Activated T-cell treated with anti-CD3 and anti-CD28 coated beads, Interleukin-2, amount 50 U/mL, for 1 hour (primary cell): ENCODE measurements at regions not wholly inside any gene's neighbourhood (a gene's known extent, or its start where the extent isn't known, plus 50 kb on each side); places are given as distances from the start of the nearest gene placed in this dataset.

Experiments used
- DNase-seq: peaks from one replicate; pipeline ENCODE4 v3.0.0-alpha.2; 2020

DNA sequence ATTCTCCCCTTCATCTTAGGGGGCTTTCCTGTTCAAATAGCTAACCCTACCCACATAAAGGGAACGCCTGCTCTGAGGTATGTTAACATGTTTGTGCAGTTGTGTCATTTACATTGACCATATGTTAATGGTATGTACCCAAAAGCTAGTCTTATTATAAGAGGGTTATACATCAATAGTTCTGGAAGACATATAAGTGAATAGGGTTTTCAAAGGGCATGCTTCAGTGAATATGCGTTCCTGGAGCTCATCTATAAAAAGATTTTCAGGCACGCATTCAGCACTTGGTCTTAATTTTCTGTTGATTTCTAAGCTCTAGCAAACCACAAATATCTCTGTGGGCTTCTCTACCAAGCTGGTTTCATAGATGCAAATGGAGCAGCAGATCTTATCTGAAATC is 766.1 kb downstream of the IRX1 start:
- DNase-seq, result no peak

DNA sequence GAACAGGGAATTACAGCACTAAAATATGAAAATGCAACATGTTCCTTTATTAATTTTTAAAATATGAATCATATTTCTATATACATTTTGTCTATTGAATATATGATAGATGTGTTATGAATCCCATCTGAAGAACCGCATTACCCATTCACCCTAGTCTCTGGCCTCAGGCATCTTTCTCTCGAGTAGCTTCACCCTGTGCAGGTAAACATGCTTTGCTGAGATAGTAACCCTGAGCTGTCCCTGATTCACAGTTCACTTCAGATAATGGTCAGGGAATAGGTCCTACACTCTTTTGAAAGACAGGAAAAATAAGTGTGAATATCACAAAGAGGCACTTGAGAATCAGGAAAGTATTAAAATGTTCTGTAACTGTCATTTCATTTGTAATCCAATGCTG is 766.8 kb downstream of the IRX1 start:
- no peak for DNase-seq

DNA sequence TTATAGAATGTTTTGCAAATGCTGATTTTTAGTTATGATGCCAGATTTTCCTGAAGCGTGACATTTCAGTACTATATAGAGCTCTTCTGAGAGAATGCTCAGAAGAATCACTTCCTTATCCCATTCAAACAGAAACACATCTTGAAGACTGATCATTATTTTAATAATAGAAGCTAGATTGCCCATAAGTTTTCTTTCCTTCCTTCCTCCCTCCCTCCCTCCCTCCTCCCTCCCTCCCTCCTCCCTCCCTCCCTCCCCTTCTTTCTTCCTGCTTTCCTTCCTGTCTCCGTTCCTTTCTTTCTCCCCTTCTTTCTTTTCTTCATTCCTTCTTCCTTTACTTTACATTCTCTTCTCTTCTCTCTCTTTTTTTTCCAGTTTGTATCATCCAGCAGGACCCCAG is 767.4 kb downstream of the IRX1 start:
- no peak for DNase-seq

DNA sequence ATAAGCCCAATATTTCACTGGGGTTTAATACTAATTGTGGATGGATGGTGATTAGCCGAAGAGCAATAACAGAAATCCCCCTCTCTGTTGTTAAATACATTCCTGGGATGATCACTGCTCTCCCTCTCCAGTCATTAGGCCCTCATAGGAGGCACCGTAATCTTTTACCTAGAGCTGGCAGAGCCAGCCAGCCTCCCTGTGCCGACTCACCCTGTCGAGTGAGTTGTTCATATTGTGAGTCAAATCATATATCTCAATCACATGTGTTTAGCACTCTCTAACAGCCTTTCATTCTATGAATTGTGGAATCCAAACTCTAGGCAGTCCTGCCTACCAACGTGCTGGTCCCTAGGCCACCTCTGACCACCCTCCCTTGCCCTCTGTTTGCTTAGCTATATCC is 771.0 kb downstream of the IRX1 start:
- no peak for DNase-seq

DNA sequence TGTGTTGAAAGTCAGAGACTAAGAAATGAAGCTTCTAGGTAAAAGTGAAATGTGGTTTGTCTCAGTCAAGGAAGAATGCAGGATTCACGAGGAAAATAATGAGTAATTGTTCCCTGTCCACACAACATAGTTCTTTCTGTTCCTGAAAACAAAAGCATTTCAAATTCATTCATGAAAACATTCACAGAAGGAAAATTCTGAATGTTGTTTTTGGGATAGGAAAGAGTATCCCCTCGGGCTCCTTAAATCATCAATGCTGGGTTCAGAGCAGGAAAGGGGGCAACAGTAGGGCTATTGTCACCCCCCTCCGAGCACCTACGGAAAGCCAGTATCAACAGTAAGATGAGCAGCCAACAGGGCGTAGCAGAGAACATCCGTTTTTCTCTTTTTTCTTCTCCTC is 769.9 kb upstream of the ADAMTS16 start:
- no peak for DNase-seq

DNA sequence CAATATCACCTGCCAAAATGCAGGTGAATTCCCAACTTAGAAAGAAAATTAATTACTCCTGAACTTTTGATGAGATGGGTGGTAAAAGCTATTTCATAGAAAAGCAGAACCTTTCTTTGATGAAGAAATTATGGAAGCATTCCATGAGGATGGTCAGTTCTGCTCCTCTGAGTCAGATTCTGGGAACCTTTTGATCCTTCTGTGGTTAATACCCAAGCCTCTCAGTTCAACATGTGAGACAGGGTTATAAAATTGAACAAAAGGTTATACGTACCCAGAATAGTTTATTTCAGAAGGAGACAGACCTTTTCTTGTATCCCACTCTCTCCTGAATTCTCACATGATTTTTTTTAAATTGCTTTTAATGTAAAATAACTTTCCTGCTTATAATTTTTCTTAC is 767.6 kb upstream of the ADAMTS16 start:
- no peak for DNase-seq

DNA sequence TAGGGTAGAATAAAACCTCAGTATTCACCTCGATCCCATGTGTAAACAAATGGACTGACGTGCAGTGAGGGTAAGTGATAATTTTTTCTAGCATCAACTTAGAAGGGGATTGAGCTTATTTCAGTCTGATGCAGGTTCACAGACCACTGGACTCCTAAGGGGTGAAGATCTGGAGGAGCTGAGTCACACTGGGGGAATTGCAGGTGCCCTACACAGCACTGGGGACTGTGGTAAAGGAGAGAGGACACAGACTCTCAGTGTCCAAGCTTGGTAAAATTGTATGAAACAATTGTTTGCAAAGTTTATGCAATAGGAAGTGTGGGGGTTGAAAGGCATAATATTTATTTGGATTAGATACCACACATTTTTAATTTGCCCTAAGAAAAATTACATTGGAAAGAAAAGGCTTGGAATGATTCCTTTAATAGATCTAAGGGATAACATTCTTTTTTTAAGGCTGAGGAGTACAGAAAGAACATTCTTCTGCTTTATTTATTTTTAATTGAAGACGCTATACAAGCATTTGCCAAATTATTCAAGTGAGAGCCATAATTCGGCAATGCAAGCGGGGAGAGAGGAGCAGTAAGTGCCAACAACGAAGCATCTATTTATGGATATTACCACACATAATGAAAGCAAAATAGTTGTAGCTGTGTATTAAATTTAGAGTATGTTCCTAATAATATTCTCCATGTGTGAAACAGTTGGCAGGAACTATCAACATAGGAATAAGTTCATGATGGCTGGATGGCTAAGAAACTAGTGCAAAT is 766.9 kb upstream of the ADAMTS16 start:
- DNase-seq, result no peak

DNA sequence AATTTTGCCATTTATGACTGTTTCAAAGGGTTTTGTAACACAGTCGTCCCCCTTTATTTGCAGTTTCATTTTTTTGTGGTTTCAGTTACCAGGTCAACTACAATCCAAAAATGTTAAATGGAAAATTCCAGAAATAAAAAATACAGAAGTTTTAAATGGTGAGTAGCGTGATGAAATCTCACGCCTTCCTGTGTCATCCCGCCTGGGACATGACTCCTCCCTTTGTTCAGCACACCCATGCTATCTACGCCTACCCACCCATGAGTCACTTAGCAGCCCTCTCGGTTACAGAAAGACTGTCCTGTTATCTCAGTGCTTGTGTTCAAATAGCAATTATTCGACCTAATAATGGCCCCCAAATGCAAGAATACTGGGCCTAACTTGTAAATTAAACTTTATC is 765.3 kb upstream of the ADAMTS16 start:
- no peak for DNase-seq

DNA sequence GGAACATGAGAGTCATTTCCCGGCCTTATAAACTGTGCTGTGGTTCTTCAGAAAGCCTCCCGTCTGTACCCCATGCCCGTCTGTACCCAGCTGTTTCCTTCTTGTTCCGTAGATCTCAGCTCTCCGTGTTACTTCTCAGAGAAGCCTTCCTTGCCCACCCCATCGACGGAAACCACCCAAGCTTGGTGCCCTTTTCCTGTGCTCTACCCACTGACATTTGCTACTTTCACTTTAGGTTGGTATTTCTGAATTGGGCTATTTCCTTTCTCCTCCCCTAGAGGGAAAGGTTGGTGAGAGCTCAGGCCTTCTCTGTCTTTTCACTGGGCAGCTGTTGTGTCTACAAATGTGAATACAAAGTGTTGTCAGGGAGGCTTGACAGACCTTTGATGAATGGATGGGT is 764.5 kb upstream of the ADAMTS16 start:
- DNase-seq, result no peak

DNA sequence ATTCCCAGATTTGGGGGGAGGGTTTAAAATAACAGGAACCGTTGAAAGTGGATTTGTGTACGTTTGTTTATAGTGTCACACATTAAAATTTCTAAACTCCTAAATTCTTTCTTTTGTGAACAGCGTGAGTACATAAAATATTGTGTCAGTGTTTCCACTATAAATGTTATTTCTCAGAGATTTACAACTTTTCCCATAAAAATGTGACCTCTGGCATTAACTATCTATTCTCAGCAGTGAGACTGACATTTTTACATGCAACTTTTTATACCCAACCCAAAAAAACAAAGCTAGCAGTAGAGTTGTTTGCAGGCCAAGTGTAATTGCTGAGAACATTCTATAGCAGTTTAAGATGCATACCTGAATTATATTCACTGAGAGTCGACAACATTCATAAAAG is 757.0 kb upstream of the ADAMTS16 start:
- DNase-seq, result no peak

DNA sequence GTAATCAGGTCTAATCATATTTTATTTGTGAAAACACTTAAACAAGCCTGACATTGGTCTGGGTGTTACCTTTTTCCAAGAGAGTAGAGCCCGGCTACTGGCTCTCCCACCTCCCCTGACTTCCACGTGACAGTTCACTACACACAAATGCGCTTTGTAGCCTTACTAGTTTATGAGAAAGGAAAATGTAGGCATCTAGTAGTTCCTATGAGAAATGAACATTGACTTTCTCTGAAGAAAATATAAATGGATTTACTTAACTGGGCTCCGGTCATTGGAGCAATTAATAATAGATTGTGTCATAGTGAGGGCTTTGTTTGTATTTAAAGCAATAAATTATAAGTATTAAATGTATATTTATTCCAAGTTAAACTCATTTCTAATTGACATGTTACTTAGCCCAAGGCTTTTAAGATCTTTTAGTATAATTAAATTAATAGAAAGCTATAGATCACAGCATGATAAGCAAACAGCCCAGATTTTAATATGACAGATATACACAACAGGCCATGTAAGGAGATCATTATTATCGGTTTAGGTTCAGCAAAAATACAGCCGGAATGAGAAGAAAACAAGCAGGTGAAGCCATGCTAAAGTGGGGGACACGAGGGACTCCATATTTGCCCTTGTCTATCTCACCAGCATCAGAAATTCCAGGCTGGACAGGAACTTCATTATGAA is 756.5 kb upstream of the ADAMTS16 start:
- DNase-seq, result no peak

DNA sequence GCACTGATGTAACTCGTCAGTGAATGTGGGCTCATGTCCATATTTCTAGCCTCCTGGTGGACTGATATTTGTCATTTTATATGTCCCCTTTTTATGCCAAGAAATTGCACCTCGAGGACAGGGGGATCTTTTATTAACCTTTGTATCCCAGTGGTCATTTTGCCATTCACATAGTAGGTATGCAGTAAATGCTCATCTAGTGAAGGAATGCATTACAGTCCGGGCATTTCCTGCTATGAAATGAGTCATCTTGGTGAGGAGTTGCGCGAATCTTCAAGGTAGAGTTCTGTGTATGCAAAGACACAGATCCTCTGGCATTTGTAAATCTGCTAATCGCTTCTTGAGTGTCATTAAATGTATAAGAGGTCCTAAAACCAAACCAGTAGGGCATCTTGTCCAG is 755.5 kb upstream of the ADAMTS16 start:
- DNase-seq, result no peak

DNA sequence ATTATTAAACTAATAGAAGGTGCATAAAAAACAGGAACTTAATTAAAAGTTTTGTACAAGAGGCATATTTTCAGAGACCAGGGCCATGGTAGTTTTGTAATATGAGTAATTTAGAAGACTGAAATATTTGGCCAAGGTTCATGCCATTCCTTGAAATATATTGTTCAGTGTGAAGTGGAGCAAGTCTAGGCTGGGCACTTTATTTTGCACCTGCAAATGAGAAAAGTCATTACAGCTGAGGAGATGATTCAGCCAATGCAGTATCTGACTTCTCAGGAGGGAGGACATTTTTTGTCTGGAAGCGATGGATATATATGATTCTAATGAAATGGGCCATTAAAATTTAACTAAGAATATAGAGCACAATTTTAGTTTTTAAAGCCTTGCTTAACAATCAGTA is 754.0 kb upstream of the ADAMTS16 start:
- no peak for DNase-seq

DNA sequence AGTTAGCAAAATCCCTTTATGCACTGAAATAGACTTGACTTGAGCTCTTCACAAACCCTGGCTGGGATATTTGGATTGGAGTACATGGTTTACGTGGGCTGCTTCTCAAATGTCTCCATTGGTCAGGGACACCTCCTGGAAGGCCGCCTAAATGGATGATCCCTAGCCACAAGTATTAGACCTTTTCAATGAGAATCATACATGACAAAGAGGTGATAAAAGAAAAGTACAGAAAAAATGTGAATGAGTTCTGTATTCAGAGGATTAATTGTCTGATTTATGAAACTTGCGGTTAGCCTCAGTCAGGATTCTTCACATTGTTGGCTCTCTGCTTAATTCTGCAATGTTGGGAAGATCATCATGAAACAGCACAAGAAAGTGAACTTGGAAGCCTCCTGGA is 752.8 kb upstream of the ADAMTS16 start:
- DNase-seq, result no peak

DNA sequence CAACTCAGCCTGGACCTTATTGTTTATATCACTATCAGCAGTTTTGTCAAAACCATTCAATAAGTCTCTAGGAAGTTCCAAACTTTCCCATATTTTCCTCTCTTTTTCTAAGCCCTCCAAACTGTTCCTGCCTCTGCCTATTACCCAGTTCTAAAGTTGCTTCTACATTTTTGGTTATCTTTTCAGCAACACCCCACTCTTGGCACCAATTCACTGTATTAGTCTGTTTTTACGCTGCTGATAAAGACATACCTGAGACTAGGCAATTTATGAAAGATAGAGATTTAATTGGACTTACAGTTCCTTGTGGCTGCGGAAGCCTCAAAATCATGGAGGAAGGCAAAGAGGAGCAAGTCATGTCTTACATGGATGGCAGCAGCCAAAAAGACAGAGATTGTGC is 744.4 kb upstream of the ADAMTS16 start:
- no peak for DNase-seq

DNA sequence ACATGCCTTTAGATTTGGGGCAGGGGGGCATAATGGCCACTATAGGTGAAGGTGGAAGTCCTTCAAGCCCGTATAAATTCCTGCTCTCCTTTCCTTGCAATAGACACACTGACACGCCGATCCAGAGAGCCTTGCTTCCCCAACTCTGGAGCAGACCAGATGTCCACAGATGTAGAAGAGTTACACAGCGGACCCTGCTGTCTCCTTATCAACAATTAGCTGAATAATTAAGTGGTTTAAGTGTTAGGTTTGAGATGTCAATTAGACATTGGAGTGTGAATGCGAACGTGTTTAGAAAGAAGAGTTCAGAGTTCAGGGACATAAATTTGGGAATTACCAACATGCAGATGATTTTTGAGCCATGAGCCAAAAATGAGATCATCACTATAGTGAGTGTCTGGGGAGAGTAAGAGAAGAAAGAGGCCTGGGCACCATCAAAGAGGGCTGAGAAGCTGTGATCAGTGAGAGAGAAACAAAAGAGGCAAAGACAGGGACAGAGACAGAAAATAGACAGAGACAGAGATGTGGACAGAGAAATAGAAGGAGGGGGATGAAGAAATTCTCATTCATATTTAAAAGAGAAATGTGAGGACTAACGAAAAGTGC is 734.4 kb upstream of the ADAMTS16 start:
- no peak for DNase-seq

DNA sequence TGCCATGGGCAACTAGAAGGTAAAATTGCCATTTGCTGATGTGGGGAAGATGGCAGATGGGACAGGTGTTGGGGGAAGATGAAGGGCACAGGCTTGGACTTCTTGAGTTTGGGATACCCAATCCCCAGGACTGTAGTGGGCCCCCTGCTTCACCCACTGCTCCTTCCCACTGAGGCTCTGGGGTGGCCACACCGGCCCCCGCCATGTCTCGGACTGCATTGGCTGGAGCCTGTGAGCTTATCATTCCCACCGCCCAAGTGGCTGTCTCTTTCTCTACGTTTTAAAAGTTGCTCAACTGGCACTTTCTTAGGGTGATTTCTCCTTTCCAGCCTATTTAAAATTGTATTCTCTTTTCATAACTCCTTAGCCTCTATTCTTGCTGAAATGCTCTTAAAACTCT is 730.0 kb upstream of the ADAMTS16 start:
- no peak for DNase-seq

DNA sequence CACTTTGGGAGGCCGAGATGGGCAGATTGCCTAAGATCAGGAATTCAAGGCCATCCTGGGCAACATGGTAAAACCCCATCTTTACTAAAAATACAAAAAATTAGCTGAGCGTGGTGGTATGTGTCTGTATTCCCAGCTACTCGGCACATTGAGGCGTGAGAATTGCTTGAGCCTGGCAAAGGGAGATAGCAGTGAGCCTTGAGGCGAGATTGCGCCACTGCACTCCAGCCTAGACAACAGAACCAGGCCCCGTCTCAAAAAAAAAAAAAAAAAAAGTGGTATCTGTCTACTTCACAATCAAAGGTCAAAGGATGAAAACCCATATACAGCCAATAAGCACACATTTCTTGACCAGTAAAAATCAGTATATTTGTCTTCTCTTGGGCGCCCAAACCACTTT is 728.5 kb upstream of the ADAMTS16 start:
- no peak for DNase-seq

DNA sequence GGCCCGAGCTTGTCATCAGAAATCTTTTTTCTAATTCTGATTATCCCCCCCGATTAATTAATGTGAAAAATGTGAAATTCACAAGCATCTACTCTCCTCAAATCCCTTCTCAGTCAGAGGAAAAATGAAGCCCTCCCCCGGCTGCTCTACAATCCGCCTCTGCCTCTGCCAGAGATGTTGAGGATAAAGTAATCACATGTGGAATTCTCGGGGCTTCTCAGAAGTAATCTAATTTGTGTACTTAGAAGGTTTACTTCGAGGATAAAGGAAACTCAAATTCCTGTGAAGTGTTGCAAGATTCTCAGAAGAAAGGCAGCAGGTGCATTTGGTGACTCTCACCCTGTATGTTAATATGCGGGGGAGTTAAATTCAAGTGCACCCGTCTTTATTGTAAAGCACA is 726.1 kb upstream of the ADAMTS16 start:
- no peak for DNase-seq

DNA sequence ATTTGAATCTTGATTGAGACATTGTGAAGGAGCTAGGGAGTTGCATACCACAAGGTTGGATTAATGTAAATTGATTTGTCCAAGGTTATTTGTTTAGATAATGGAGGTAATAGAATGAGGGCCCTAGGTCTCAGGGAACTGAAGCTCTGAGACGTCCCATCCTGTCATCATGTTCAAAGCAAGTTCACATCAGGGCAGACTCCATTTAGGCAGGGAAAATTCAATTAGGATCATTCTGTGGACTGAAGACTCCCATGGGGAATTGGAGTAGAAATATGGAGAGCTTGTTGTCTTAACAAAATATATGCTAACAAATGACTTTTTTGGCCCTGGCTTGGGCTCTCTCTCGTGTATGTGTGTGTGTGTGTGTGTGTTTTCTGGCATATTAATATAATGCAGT is 722.0 kb upstream of the ADAMTS16 start:
- no peak for DNase-seq

DNA sequence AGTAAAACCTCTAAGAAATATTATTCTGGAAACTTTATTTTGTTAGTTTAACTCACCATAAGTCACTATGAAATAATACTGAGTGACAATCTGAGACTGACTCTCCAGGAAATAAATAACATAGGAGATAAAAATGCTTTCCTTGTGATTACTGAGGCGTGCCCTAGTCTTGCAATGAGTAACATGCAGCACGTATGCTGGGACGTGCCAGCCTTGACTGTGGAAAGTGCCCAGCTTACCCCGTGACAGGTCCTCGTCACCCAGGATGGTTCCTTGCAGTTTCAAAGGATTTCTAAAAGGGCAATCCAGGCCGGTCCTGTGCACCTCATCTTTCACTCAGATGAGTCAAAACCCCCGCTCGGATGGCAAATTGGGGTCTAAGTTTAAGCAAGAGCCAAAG is 720.8 kb upstream of the ADAMTS16 start:
- no peak for DNase-seq

DNA sequence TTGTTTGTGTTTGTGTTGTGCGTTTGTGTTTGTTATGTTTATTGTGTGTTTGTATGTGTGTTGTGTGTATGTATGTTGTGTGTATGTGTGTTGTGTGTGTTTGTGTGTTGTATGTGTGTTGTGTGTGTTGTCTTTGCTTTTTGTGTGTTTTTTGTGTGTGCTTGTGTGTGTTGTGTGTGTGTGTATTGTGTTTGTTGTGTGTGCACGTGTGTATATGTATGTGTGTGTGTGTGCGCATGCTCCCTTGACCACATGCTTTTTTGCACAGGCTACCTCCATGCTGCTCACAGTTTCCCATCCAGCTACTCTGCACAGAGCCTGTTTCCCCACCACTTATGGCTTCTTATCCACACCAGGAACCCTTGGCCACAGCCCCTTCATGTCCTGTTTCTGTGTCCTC is 720.0 kb upstream of the ADAMTS16 start:
- DNase-seq, result no peak

DNA sequence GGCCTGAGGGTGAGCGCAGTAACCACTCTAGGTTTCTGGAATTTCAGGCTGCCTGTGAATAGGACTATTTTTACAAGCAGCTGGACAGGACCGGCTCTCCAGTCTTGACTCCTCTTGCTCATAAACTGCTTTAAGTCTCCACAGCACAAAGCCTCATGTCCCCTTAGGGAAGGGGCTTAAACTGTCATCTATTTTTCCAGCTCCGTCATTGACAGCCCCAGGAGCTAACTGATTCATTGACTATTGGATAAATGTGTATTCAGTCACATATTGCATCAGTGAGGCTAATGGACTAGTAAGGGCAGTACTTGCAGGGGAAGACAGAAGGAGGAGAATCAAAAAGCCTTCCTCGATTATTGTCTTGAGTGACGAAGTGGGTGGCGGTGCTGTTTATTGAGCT is 719.4 kb upstream of the ADAMTS16 start:
- no peak for DNase-seq

DNA sequence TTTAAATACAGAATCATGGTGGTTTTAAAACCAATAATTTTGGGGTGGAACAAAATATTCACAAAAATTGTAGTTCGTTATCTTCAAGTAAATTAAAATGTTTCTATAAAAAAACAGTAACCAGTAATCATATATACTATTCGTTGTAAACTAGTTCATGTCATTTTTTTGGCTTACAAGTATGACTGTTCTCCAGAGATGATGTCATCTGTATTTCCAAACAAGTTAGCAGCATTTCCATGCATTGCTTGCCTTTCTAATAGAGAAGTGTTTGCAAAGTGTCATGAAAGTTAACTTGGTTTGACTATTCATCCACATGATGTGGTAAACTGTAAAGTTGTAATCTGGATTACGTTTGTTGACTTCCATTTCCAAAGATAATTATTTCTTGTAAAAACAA is 717.9 kb upstream of the ADAMTS16 start:
- DNase-seq, result no peak

DNA sequence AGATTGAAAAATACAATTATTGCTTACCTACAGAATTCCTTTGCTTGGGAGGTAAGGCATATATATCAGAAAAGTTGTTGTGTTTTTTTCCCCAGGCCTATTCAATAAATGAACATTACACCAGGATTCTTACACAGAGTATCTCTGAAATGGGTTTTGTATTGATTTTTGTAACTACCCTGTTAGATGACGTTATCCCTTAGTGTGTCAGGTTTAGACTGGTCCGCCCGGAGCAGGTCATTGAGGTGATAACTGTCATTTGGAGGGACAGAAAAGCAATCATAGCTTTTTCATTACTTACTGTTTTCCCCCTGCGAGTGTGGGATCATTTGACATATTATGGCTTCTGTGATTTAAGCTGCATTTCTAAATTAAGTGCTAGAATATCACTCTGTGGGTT is 715.2 kb upstream of the ADAMTS16 start:
- DNase-seq, result no peak
